ENCODE measurements at regions not wholly inside any gene's neighbourhood (a gene's known extent, or its start where the extent isn't known, plus 50 kb on each side); places are given as distances from the start of the nearest gene placed in this dataset.

- peaks cover 0 to 32% (median 0%) of the 10 kb centered on the region in 3 donors for H3K27me3 ChIP-seq
- H3K27ac ChIP-seq = no peak overlapping the region
- no peaks in the 10 kb centered on the region for H3K36me3 ChIP-seq
- WGBS, 2 donors = 14 to 44% methylated on average over 6 of the region's 6 CpGs
- peaks cover 0 to 14% (median 10%) of the 10 kb centered on the region in 4 donors for H3K4me1 ChIP-seq
- intact Hi-C loops (cut with DNase I) = loop anchor here (5.0 kb wide), 1 partner anchor 169 kb away; no protein-coding TSS in a partner anchor
- peaks cover 0 to 1% (median 0%) of the 10 kb centered on the region in 4 donors for H3K9me3 ChIP-seq
- no peak for DNase-seq
- peak in 2 of 4 donors; percentile 21 to 40 for TF ChIP-seq POLR2AphosphoS5 (IDR thresholded peaks at IDR 0.05)
- no peak for TF ChIP-seq EP300 (IDR thresholded peaks at IDR 0.05)
- TF ChIP-seq POLR2A (IDR thresholded peaks at IDR 0.05) = no peak
- no peak for TF ChIP-seq CTCF (IDR thresholded peaks at IDR 0.05)
- H3K4me3 ChIP-seq = no peak overlapping the region
These were observed 91.0 kb upstream of the NFE2L3 start for GRCh38 chr7:26060733-26061677.

- no peak for DNase-seq
- peaks cover 0 to 14% (median 10%) of the 10 kb centered on the region in 4 donors for H3K4me1 ChIP-seq
- no peaks in the 10 kb centered on the region for H3K36me3 ChIP-seq
- no peak overlapping the region for H3K27ac ChIP-seq
- WGBS, 2 donors = 54 to 66% methylated on average over 20 of the region's 20 CpGs
- intact Hi-C loops (cut with DNase I) = loop anchor here (5.0 kb wide), 1 partner anchor 170 kb away; no protein-coding TSS in a partner anchor
- H3K27me3 ChIP-seq = peaks cover 0 to 37% (median 0%) of the 10 kb centered on the region in 3 donors
- no peaks in the 10 kb centered on the region for H3K9me3 ChIP-seq
- peak in 3 of 4 experiments; percentile 54 to 70 (median 61) for TF ChIP-seq CTCF (IDR thresholded peaks at IDR 0.05)
- TF ChIP-seq POLR2AphosphoS5 (IDR thresholded peaks at IDR 0.05) = no peak
- no peak for TF ChIP-seq POLR2A (IDR thresholded peaks at IDR 0.05)
- no peak overlapping the region for H3K4me3 ChIP-seq
These were observed 90.1 kb upstream of the NFE2L3 start for GRCh38 chr7:26061678-26062603.

- Histone ChIP-seq H3K4me1 (peaks cover 0 to 10% (median 7%) of the 10 kb centered on the region in 4 donors), H3K27ac (no peak overlapping the region), H3K27me3 (peaks cover 0 to 37% (median 0%) of the 10 kb centered on the region in 3 donors), H3K9me3 (no peaks in the 10 kb centered on the region), H3K4me3 (no peak overlapping the region), H3K36me3 (no peaks in the 10 kb centered on the region)
- TF ChIP-seq EP300 (IDR thresholded peaks at IDR 0.05) (no peak), POLR2AphosphoS5 (IDR thresholded peaks at IDR 0.05) (no peak), POLR2A (IDR thresholded peaks at IDR 0.05) (no peak), CTCF (IDR thresholded peaks at IDR 0.05) (no peak)
- no peak for DNase-seq
- 82 to 89% methylated on average over 5 of the region's 5 CpGs for WGBS, 2 donors
- intact Hi-C loops (cut with DNase I) = no loop called here
These were observed 86.3 kb upstream of the NFE2L3 start for GRCh38 chr7:26065652-26066051.

GRCh38 chr7:26066736-26067135, 85.3 kb upstream of the NFE2L3 start:
- no peak for DNase-seq
- Histone ChIP-seq H3K9me3 (no peaks in the 10 kb centered on the region), H3K27ac (no peak overlapping the region), H3K27me3 (peaks cover 0 to 37% (median 0%) of the 10 kb centered on the region in 3 donors), H3K36me3 (no peaks in the 10 kb centered on the region), H3K4me1 (no peaks in the 10 kb centered on the region), H3K4me3 (no peak overlapping the region)
- TF ChIP-seq POLR2A (IDR thresholded peaks at IDR 0.05) (no peak), POLR2AphosphoS5 (IDR thresholded peaks at IDR 0.05) (no peak), EP300 (IDR thresholded peaks at IDR 0.05) (no peak), CTCF (IDR thresholded peaks at IDR 0.05) (no peak)
- intact Hi-C loops (cut with DNase I) = no loop called here
- 86 to 87% methylated on average over 1 of the region's 1 CpG for WGBS, 2 donors

Measured in sigmoid colon (tissue), 6 donors.